T-helper 17 cell (primary cell): ENCODE measurements at regions not wholly inside any gene's neighbourhood (a gene's known extent, or its start where the extent isn't known, plus 50 kb on each side); places are given as distances from the start of the nearest gene placed in this dataset.
"Not testable (repeated sequence)": the region's sequence is repeated elsewhere in the genome, so short reads cannot be mapped to it uniquely, and the experiment has no call there.

ENCODE experiments used
- ATAC-seq: fragments of 150-1000 bp; cut with Tn5 transposase; 2 replicates; pipeline ENCODE4 v1.10.0; 2021; ENCODE audit warnings: mild to moderate bottlenecking, moderate library complexity
- DNase-seq, 3 donors: peaks; one replicate each; pipeline versions ENCODE4 v3.0.0 to v3.0.0-alpha.2; 2020 to 2021
- H3K9me3 ChIP-seq: one replicate; pipeline ENCODE4 v1.7.0; 2013; ENCODE audit warnings: low read length, mild to moderate bottlenecking; ENCODE audit not compliant: control insufficient read depth, poor library complexity, severe bottlenecking
- H3K27ac Mint-ChIP-seq: one replicate; pipeline ENCODE4 v1.8.0; 2022; ENCODE audit warnings: mild to moderate bottlenecking, moderate library complexity, mixed read lengths
- H3K27me3 Mint-ChIP-seq: one replicate; pipeline ENCODE4 v1.8.0; 2022; ENCODE audit warnings: mixed read lengths
- H3K36me3 Mint-ChIP-seq: one replicate; pipeline ENCODE4 v1.8.0; 2022; ENCODE audit warnings: low read depth, mixed read lengths
- H3K4me1 Mint-ChIP-seq: one replicate; pipeline ENCODE4 v1.8.0; 2022; ENCODE audit warnings: mild to moderate bottlenecking, mixed read lengths
- H3K4me3 Mint-ChIP-seq: one replicate; pipeline ENCODE4 v1.8.0; 2022; ENCODE audit warnings: mild to moderate bottlenecking, moderate library complexity, mixed read lengths

DNA sequence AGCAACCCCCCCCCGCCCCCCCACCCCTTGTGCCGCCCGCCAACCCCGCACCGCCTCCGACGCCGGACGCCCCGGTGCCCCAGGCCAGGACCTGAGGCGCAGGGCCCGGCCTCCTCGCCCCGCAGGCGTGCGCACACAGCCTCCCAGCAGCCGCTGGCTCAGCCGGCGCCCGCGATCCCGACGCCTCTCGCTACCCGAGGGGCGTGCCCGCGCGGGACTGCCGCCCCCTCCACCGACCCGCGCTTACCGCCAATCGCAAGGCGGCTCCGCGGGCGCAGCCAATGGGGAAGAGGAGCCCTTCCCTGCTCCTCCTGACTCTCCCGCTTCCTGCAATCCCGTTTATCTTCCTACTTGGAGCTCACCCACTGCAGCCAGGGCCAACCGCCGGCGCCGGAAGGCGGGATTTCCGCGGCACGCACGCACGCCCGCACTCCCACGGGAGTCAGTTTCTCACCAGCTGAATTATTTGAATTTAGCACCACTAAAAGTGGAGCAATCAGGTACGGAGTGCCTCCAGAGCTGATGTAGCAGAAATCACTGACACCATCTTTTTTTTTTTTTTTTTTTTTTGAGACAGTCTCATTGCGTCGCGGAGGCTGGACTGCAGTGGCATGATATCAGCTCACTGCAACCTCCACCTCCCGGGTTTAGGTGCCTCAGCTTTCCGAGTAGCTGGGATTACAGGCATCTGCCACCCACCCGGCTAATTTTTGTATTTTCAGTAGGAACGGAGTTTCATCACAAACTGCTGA is 65.0 kb upstream of the TP53TG3D start:
- peak; percentile 28 for ATAC-seq
- H3K27me3 Mint-ChIP-seq, H3K27ac Mint-ChIP-seq, H3K36me3 Mint-ChIP-seq, H3K9me3 ChIP-seq, H3K4me1 Mint-ChIP-seq, DNase-seq, H3K4me3 Mint-ChIP-seq: not testable (repeated sequence)

DNA sequence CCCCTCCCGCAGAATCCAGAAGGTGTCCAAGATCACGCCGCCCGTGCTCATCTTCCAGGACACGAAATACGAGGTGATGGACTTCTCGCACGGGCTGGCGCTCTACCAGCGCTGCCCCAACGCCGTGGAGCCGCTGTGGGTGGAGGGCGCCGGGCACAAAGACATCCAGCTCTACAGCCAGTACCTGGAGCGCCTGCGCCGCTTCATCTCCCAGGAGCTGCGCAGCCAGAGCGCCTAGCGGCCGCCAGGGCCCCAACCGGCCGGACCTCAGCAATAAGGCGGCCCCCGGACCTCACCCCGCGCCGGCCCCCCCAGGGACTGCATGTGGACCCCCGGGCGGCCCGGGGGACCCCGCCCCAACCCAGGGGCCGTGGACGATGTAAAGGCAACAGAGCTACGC is 50.5 kb upstream of the TP53TG3D start:
- H3K36me3 Mint-ChIP-seq, H3K9me3 ChIP-seq, H3K27ac Mint-ChIP-seq, H3K4me3 Mint-ChIP-seq, DNase-seq, H3K4me1 Mint-ChIP-seq, ATAC-seq, H3K27me3 Mint-ChIP-seq: not testable (repeated sequence)
